Psoas muscle (tissue), 7 donors: ENCODE measurements at regions not wholly inside any gene's neighbourhood (a gene's known extent, or its start where the extent isn't known, plus 50 kb on each side); places are given as distances from the start of the nearest gene placed in this dataset.
A peak's percentile ranks its signal among the peaks of the same experiment; 100 is the strongest.
"Not testable (repeated sequence)": the region's sequence is repeated elsewhere in the genome, so short reads cannot be mapped to it uniquely, and the experiment has no call there.

Source experiments
- ATAC-seq, 4 donors: fragments of 200-7000 bp; cut with Tn5 transposase; one replicate each; pipeline ENCODE4 v1.9.1; 2020; ENCODE audit warnings: moderate library complexity in 3 of 4, mild to moderate bottlenecking in 2 of 4
- DNase-seq, 2 donors: peaks; one replicate each; pipeline ENCODE4 v3.0.0-alpha.2; 2020
- H3K27ac ChIP-seq: fragments of 200-600 bp; one replicate; pipeline ENCODE4 v1.8.0; 2022
- H3K27me3 ChIP-seq, 3 donors: fragments of 200-600 bp in 1 of 3; one replicate each; pipeline versions ENCODE4 v1.6.1 to v1.8.0; 2013 to 2022; ENCODE audit warnings: low read length in 2 of 3, mild to moderate bottlenecking in 2 of 3, moderate library complexity in 1 of 3; ENCODE audit not compliant: insufficient read depth in 3 of 3
- H3K36me3 ChIP-seq, 2 donors: fragments of 200-600 bp in 1 of 2; one replicate each; pipeline versions ENCODE4 v1.6.1 to v1.8.0; 2013 to 2022; ENCODE audit warnings: low read depth in 1 of 2, mild to moderate bottlenecking in 1 of 2, moderate library complexity in 1 of 2; ENCODE audit not compliant: insufficient read depth in 1 of 2
- H3K4me1 ChIP-seq: fragments of 200-600 bp; one replicate; pipeline ENCODE4 v1.8.0; 2022
- H3K4me3 ChIP-seq: fragments of 200-600 bp; one replicate; pipeline ENCODE4 v1.8.0; 2022; ENCODE audit warnings: mild to moderate bottlenecking
- H3K9me3 ChIP-seq: fragments of 200-600 bp; one replicate; pipeline ENCODE4 v1.8.0; 2022
- WGBS, 3 donors: extraction: QIAGEN DNeasy Blood & Tissue Kit; methylation state at CpG; one replicate each; pipeline versions ENCODE4 v1.1.6 to v1.1.7; 2013; 5-methylcytosine and 5-hydroxymethylcytosine counted together
- intact Hi-C, 2 donors: fragments of 100-400 bp; cut with DNase I; formaldehyde crosslinking; loops; one replicate each; pipeline versions ENCODE4 v1.11.0 to v1.14.2; 2022
- TF ChIP-seq, protein P1 (sequence below): fragments of 200-600 bp; IDR thresholded peaks from one replicate; pipeline ENCODE4 v1.8.0; 2022; ENCODE audit warnings: antibody characterized with exemption
- donor health status: healthy with polysubstance abuse.
- donor health status: DM: no; HTN: no; CAD: no; lungs with moderate emphysema.
- donor health status: Bipolar disorder and iron deficiency.
- donor health status: healthy.
- donor health status: DM: yes; HTN: yes; CAD: no.
- donor health status: DM: no; HTN: no; CAD: no.
- donor health status: DM: yes; HTN: yes; CAD: no.

DNA sequence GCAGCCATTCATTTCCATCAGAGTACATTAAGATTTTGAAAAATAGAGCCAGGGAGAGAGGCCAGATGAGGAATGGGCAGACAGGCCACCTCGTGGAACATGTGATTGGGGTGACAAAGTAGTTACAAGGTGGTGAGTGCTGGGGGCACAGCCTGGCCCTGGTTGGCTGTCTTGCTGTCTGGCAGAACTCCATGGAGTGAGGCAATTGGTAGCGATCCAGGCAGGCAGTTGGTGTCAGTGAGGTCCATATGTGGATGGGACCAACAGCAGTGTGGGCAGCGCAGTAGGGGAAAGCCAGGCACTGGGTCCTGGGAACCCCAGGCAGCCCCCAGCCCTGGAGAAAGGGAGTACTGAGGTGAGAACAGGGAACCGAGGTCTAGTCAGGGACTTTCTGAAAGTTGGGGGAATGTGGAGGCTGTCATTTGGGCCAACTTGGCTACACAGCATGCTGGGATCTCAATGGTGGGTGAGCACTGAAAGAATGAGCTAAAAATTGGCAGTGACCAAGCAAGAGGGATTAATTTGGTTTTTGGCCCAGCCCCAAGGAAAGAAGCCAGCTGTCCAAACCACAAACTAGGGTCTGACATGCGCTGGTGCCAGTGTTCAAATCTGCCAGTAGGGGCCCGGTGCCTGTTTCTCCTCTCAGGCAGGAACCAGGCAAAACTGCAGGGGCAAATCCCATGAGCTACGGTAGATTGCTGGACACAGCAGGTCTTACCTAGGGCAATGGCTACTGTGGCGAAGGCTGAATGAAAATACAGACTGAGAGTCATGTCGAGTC is 61.4 kb upstream of the E2F3 start:
- no peaks in the 10 kb centered on the region for H3K36me3 ChIP-seq
- peaks cover 3% of the 10 kb centered on the region for H3K4me1 ChIP-seq
- no peak overlapping the region for H3K27ac ChIP-seq
- H3K9me3 ChIP-seq: no peaks in the 10 kb centered on the region
- TF ChIP-seq, protein P1, sequence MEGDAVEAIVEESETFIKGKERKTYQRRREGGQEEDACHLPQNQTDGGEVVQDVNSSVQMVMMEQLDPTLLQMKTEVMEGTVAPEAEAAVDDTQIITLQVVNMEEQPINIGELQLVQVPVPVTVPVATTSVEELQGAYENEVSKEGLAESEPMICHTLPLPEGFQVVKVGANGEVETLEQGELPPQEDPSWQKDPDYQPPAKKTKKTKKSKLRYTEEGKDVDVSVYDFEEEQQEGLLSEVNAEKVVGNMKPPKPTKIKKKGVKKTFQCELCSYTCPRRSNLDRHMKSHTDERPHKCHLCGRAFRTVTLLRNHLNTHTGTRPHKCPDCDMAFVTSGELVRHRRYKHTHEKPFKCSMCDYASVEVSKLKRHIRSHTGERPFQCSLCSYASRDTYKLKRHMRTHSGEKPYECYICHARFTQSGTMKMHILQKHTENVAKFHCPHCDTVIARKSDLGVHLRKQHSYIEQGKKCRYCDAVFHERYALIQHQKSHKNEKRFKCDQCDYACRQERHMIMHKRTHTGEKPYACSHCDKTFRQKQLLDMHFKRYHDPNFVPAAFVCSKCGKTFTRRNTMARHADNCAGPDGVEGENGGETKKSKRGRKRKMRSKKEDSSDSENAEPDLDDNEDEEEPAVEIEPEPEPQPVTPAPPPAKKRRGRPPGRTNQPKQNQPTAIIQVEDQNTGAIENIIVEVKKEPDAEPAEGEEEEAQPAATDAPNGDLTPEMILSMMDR: no peak
- H3K27me3 ChIP-seq: no peaks in the 10 kb centered on the region
- no peak overlapping the region for H3K4me3 ChIP-seq
- intact Hi-C loops: no loop called here
- WGBS, 3 donors: 47 to 48% (median 48%) methylated on average over 9 of the region's 9 CpGs
- DNase-seq (no peak), ATAC-seq (peak in 2 of 4 donors; percentile 34 to 46)

GRCh38 chr6:20341096-20341495 is 60.6 kb upstream of the E2F3 start:
- 50 to 61% (median 52%) methylated on average over 2 of the region's 2 CpGs for WGBS, 3 donors
- peak in 1 of 4 donors; percentile 4 for ATAC-seq

GRCh38 chr6:20341564-20341963 is 60.1 kb upstream of the E2F3 start:
- H3K27me3 ChIP-seq: no peaks in the 10 kb centered on the region
- no peaks in the 10 kb centered on the region for H3K36me3 ChIP-seq
- H3K27ac ChIP-seq: no peak overlapping the region
- ATAC-seq (peak in 2 of 4 donors; percentile 37 to 82), DNase-seq (no peak)
- 48 to 69% (median 68%) methylated on average over 4 of the region's 4 CpGs for WGBS, 3 donors
- no peak overlapping the region for H3K4me3 ChIP-seq
- no peaks in the 10 kb centered on the region for H3K9me3 ChIP-seq
- intact Hi-C loops: no loop called here
- no peaks in the 10 kb centered on the region for H3K4me1 ChIP-seq
- TF ChIP-seq, protein P1: no peak

More at GRCh38 chr6:20341096-20341495, 60.6 kb upstream of the E2F3 start:
- no peak for DNase-seq
- Histone ChIP-seq H3K4me3 (no peak overlapping the region), H3K36me3 (no peaks in the 10 kb centered on the region), H3K27ac (no peak overlapping the region), H3K27me3 (no peaks in the 10 kb centered on the region), H3K9me3 (no peaks in the 10 kb centered on the region), H3K4me1 (no peaks in the 10 kb centered on the region)
- TF ChIP-seq, protein P1: no peak
- intact Hi-C loops: no loop called here

GRCh38 chr6:20346948-20347347 is 54.7 kb upstream of the E2F3 start:
- H3K4me3 ChIP-seq, intact Hi-C loops, H3K27ac ChIP-seq, H3K4me1 ChIP-seq, ATAC-seq, H3K27me3 ChIP-seq, H3K36me3 ChIP-seq, H3K9me3 ChIP-seq, DNase-seq: not testable (repeated sequence)
- 93 to 94% (median 94%) methylated on average over 4 of the region's 4 CpGs for WGBS, 3 donors

DNA sequence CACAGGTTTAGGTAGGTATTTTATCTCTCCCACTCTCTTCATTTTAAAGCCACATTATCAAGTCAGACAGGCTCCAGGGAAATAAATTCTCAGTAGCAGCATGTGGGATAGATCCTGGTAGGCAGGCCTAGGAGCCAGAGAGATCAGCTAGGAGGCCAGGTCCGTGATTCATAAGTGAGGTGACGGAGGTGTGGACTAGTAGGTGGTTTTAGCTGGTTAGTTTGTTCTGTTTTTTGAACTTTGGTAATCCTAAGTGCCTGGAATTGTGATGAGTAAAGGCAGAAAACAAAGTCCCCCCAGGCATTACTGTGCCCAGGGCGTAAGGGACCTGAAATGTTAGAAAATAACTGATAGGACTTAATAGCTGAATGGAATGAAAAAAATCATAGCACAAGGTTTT is 53.6 kb upstream of the E2F3 start:
- intact Hi-C loops: no loop called here
- Histone ChIP-seq H3K4me1 (no peaks in the 10 kb centered on the region), H3K27ac (no peak overlapping the region), H3K9me3 (no peaks in the 10 kb centered on the region), H3K36me3 (no peaks in the 10 kb centered on the region), H3K27me3 (no peaks in the 10 kb centered on the region), H3K4me3 (no peak overlapping the region)
- TF ChIP-seq, protein P1: no peak
- DNase-seq (no peak), ATAC-seq (no peak)
- 90 to 94% (median 91%) methylated on average over 3 of the region's 3 CpGs for WGBS, 3 donors
